Type B pancreatic cell (in vitro differentiated cells): ENCODE measurements at regions not wholly inside any gene's neighbourhood (a gene's known extent, or its start where the extent isn't known, plus 50 kb on each side); places are given as distances from the start of the nearest gene placed in this dataset.

Source experiments
- DNase-seq: peaks from one replicate; pipeline ENCODE4 v3.0.0; 2021; ENCODE audit warnings: mixed read lengths; ENCODE audit not compliant: unreplicated experiment; ENCODE audit errors: extremely low spot score
- H3K27ac Mint-ChIP-seq: 2 replicates; pipeline ENCODE4 v1.8.0; 2021; ENCODE audit warnings: mild to moderate bottlenecking, mixed read lengths
- H3K27me3 Mint-ChIP-seq: 2 replicates; pipeline ENCODE4 v1.8.0; 2021; ENCODE audit warnings: mixed read lengths
- H3K36me3 Mint-ChIP-seq: 2 replicates; pipeline ENCODE4 v1.8.0; 2021; ENCODE audit warnings: mixed read lengths
- H3K4me1 Mint-ChIP-seq: one replicate; pipeline ENCODE4 v1.8.0; 2021; ENCODE audit warnings: mixed read lengths; ENCODE audit not compliant: unreplicated experiment
- H3K4me3 Mint-ChIP-seq: 2 replicates; pipeline ENCODE4 v1.8.0; 2021; ENCODE audit warnings: mild to moderate bottlenecking, mixed read lengths
- H3K9me3 Mint-ChIP-seq: 2 replicates; pipeline ENCODE4 v1.8.0; 2021; ENCODE audit warnings: mixed read lengths
- CTCF ChIP-seq: fragments of 200-600 bp; sonication (generic); conservative IDR thresholded peaks from 2 replicates; pipeline ENCODE4 v1.5.0; 2021; ENCODE audit warnings: antibody characterized with exemption, mild to moderate bottlenecking

- Mint-ChIP-seq H3K9me3 (no peaks in the 10 kb centered on the region), H3K4me3 (no peak overlapping the region), H3K27ac (no peak overlapping the region), H3K27me3 (peaks cover 3% of the 10 kb centered on the region), H3K36me3 (no peaks in the 10 kb centered on the region), H3K4me1 (no peaks in the 10 kb centered on the region)
- no peak for TF ChIP-seq CTCF
- no peak for DNase-seq
These were observed 318.7 kb upstream of the CHRM2 start for GRCh38 chr7:136549756-136550155.

- Mint-ChIP-seq H3K4me1 (no peaks in the 10 kb centered on the region), H3K9me3 (no peaks in the 10 kb centered on the region), H3K4me3 (no peak overlapping the region), H3K27me3 (peaks cover 4% of the 10 kb centered on the region), H3K36me3 (no peaks in the 10 kb centered on the region), H3K27ac (no peak overlapping the region)
- no peak for TF ChIP-seq CTCF
- DNase-seq, result no peak
These were observed 334.7 kb upstream of the CHRM2 start for GRCh38 chr7:136533732-136534131.

- no peak for TF ChIP-seq CTCF
- Mint-ChIP-seq H3K27ac (no peak overlapping the region), H3K36me3 (no peaks in the 10 kb centered on the region), H3K27me3 (peaks cover 7% of the 10 kb centered on the region), H3K9me3 (no peaks in the 10 kb centered on the region), H3K4me1 (no peaks in the 10 kb centered on the region), H3K4me3 (no peak overlapping the region)
- no peak for DNase-seq
These were observed 337.6 kb upstream of the CHRM2 start for GRCh38 chr7:136530831-136531230.

- TF ChIP-seq CTCF, result no peak
- H3K27me3 Mint-ChIP-seq, result peaks cover 3% of the 10 kb centered on the region
- no peak overlapping the region for H3K27ac Mint-ChIP-seq
- DNase-seq, result no peak
- no peaks in the 10 kb centered on the region for H3K4me1 Mint-ChIP-seq
- no peak overlapping the region for H3K4me3 Mint-ChIP-seq
- no peaks in the 10 kb centered on the region for H3K36me3 Mint-ChIP-seq
- H3K9me3 Mint-ChIP-seq, result no peaks in the 10 kb centered on the region
These were observed 340.1 kb upstream of the CHRM2 start for GRCh38 chr7:136528329-136528728.

GRCh38 chr7:136527554-136527953 is 340.9 kb upstream of the CHRM2 start:
- Mint-ChIP-seq H3K27ac (no peak overlapping the region), H3K9me3 (no peaks in the 10 kb centered on the region), H3K4me3 (no peak overlapping the region), H3K27me3 (peaks cover 3% of the 10 kb centered on the region), H3K36me3 (no peaks in the 10 kb centered on the region), H3K4me1 (no peaks in the 10 kb centered on the region)
- DNase-seq, result no peak
- no peak for TF ChIP-seq CTCF
